ENCODE measurements at regions not wholly inside any gene's neighbourhood (a gene's known extent, or its start where the extent isn't known, plus 50 kb on each side); places are given as distances from the start of the nearest gene placed in this dataset.

GRCh38 chr2:181314551-181314950, 142.6 kb upstream of the ITGA4 start:
- Histone ChIP-seq H3K23ac (ENCODE audit: low read depth, low read length) (no peak overlapping the region), H2AK9ac (replicated peaks; ENCODE audit: low read depth, low read length, poor library complexity) (no peak overlapping the region), H3K27me3 (ENCODE audit: control insufficient read depth, insufficient read depth, low read length) (no peaks in the 10 kb centered on the region), H2BK120ac (ENCODE audit: low read depth, low read length) (no peak overlapping the region), H3K14ac (replicated peaks; ENCODE audit: low read depth, low read length) (no peak overlapping the region), H2BK5ac (ENCODE audit: low read depth, low read length, poor library complexity, severe bottlenecking) (no peak overlapping the region), H3K18ac (ENCODE audit: low read depth, low read length) (no peak overlapping the region), H4K91ac (ENCODE audit: insufficient read depth, low read depth, low read length) (no peak overlapping the region), H2BK20ac (ENCODE audit: low read depth, low read length) (no peak overlapping the region), H3K4ac (ENCODE audit: low read depth, low read length) (no peak overlapping the region), H3K9ac (ENCODE audit: low read depth, low read length) (no peak overlapping the region), H2AFZ (replicated peaks; ENCODE audit: low read length, poor library complexity) (no peak overlapping the region), H3K9me1 (ENCODE audit: insufficient read depth, low read length) (no peaks in the 10 kb centered on the region), H4K8ac (ENCODE audit: low read depth in 2 of 2, low read length in 2 of 2) (no peak overlapping the region), H3K9me3 (ENCODE audit: control insufficient read depth, insufficient read depth, low read length) (no peaks in the 10 kb centered on the region), H2AK5ac (ENCODE audit: low read depth, low read length) (no peak overlapping the region), H3K36me3 (ENCODE audit: control insufficient read depth, insufficient read depth, low read length) (no peaks in the 10 kb centered on the region), H4K20me1 (ENCODE audit: insufficient read depth, low read length) (no peaks in the 10 kb centered on the region), H3K79me1 (ENCODE audit: low read depth in 1 of 2, low read length in 2 of 2) (no peaks in the 10 kb centered on the region), H3K27ac (ENCODE audit: insufficient read depth, low read length) (no peak overlapping the region), H3K4me2 (ENCODE audit: low read depth, low read length) (no peak overlapping the region), H3K4me3 (ENCODE audit: insufficient read depth, low read depth, low read length) (no peak overlapping the region), H3K56ac (ENCODE audit: extremely low read depth, insufficient read depth, low read length) (no peak overlapping the region), H4K5ac (ENCODE audit: low read depth, low read length) (no peak overlapping the region), H2BK15ac (ENCODE audit: low read depth, low read length) (no peak overlapping the region), H3K4me1 (ENCODE audit: control insufficient read depth, insufficient read depth, low read length) (no peaks in the 10 kb centered on the region)
- ChIA-PET CTCF (no interaction called here), POLR2A (ENCODE audit: unreplicated experiment) (interaction anchor here (0.6 kb wide), 1 partner anchor 558 kb away, joined by 7 read pairs; no protein-coding TSS in a partner anchor)
- ATAC-seq (ENCODE audit: low read depth), result no peak
- BruUV-seq (replicated peaks), result no TSS peak
- no peak for TF ChIP-seq USF2 (IDR thresholded peaks at IDR 0.05; ENCODE audit: low read depth, low read length)
- no peak for TF ChIP-seq SMC3 (IDR thresholded peaks at IDR 0.05; ENCODE audit: low read depth, low read length)
- TF ChIP-seq FOS (IDR thresholded peaks at IDR 0.05; ENCODE audit: low read depth, low read length), result no peak
- TF ChIP-seq NFE2L2 (IDR thresholded peaks at IDR 0.05; ENCODE audit: low read depth, low read length), result no peak
- TF ChIP-seq, protein P1, sequence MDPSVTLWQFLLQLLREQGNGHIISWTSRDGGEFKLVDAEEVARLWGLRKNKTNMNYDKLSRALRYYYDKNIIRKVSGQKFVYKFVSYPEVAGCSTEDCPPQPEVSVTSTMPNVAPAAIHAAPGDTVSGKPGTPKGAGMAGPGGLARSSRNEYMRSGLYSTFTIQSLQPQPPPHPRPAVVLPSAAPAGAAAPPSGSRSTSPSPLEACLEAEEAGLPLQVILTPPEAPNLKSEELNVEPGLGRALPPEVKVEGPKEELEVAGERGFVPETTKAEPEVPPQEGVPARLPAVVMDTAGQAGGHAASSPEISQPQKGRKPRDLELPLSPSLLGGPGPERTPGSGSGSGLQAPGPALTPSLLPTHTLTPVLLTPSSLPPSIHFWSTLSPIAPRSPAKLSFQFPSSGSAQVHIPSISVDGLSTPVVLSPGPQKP (IDR thresholded peaks at IDR 0.05; ENCODE audit: borderline replicate concordance, low read depth, low read length), result no peak
- no peak for TF ChIP-seq MXI1 (IDR thresholded peaks at IDR 0.05; ENCODE audit: borderline replicate concordance, low read depth, low read length)
- no peak for TF ChIP-seq RCOR1 (IDR thresholded peaks at IDR 0.05; ENCODE audit: insufficient replicate concordance, low read length)
- no peak for TF ChIP-seq POLR2A (IDR thresholded peaks at IDR 0.05; ENCODE audit: low read depth, low read length)
- TF ChIP-seq, protein P2, sequence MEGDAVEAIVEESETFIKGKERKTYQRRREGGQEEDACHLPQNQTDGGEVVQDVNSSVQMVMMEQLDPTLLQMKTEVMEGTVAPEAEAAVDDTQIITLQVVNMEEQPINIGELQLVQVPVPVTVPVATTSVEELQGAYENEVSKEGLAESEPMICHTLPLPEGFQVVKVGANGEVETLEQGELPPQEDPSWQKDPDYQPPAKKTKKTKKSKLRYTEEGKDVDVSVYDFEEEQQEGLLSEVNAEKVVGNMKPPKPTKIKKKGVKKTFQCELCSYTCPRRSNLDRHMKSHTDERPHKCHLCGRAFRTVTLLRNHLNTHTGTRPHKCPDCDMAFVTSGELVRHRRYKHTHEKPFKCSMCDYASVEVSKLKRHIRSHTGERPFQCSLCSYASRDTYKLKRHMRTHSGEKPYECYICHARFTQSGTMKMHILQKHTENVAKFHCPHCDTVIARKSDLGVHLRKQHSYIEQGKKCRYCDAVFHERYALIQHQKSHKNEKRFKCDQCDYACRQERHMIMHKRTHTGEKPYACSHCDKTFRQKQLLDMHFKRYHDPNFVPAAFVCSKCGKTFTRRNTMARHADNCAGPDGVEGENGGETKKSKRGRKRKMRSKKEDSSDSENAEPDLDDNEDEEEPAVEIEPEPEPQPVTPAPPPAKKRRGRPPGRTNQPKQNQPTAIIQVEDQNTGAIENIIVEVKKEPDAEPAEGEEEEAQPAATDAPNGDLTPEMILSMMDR (conservative IDR thresholded peaks at IDR 0.05; ENCODE audit: low read depth, low read length), result no peak
- no peak for TF ChIP-seq CEBPB (IDR thresholded peaks at IDR 0.05; ENCODE audit: low read depth, low read length)
- in situ Hi-C loops (cut with MboI; ENCODE audit: low sequenced_read_pairs), result no loop called here
- dilution Hi-C loops (cut with HindIII; ENCODE audit: low sequenced_read_pairs, unreplicated experiment), result no loop called here
- no peak for DNase-seq
- intact Hi-C loops (cut with micrococcal nuclease), result no loop called here
